NCI-H146 treated with DMSO at 0.1 percent for 48 hours (cell line): ENCODE measurements at regions not wholly inside any gene's neighbourhood (a gene's known extent, or its start where the extent isn't known, plus 50 kb on each side); places are given as distances from the start of the nearest gene placed in this dataset.
"Not testable (repeated sequence)": the region's sequence is repeated elsewhere in the genome, so short reads cannot be mapped to it uniquely, and the experiment has no call there.

Source experiments
- DNase-seq: peaks from one replicate; lab custom pipeline; 2025; ENCODE audit not compliant: unreplicated experiment; lab: John Stamatoyannopoulos, UW

DNA sequence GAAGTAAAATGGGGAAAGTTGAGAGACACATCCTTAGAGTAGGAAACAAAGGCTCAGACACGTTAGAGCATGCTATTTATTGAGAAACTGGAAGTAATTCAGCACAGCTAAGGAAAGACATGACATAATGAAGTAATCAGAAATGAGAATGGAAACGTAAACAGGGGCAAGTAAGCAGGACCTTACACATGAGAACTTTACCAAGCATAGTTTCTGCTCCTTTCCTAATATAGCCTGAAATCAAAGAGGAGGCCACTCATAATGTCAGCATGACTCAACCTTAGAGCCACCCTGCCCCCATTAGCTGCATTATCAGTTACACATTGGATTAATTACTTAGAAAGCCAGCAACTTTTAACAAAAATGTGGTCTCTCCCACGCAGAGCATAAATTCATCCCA, 558.3 kb upstream of the GRIA3 start:
- DNase-seq: no peak

DNA sequence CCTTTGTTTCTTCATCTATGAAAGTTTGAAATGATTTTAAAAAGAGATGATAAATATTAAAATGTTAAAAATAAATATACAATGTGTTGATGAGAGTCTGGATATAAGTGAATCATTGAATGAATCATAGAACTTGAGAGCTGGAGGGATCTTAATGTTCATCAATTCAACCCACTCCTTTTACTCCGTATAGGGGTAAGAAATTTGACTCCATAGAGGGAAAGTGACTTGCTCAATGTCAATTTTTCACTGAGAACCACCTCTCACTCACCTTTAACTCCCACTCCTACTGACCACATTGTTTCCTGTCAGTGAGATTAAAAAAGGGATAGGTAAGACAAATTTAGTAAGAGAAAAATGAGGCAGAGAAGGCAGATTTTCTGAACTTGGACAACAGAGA, 557.2 kb upstream of the GRIA3 start:
- DNase-seq: no peak

DNA sequence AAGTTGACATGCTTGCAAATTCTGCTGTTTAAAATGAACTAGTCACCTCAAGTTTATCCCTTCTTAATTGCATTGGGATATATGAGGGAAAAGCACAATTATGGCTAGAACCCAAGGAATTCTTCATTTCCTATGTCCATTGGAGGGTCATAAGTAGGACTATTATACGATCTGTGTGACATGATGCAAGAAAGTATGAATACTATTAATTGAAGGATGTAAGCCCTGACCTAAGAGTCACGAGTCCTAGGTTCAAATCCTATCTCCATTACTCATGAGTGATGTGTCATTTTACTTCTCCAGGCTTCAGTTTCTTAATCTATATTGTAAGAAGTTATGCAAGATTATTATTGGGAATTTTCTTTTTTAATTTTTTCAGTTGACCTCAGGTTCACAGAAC, 542.9 kb upstream of the GRIA3 start:
- DNase-seq: no peak

DNA sequence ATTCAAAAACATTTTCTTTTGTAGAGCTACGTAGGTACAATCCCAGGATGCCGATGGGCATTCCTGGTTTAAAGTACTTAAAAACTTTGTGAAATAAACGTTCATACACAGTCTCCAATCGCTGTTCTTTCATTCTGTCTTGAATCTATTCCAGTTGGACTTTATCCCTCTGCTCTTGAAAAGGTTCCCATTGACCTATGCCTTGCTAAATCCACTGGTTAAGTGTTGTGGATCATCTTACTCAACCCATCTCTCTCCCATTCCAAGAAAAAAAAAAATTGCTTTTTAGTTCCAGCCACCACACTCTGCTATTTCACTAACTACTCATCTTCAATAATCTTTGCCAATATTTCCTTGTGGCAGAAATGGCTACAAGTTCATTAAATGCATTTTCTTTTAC, 542.3 kb upstream of the GRIA3 start:
- DNase-seq: no peak

DNA sequence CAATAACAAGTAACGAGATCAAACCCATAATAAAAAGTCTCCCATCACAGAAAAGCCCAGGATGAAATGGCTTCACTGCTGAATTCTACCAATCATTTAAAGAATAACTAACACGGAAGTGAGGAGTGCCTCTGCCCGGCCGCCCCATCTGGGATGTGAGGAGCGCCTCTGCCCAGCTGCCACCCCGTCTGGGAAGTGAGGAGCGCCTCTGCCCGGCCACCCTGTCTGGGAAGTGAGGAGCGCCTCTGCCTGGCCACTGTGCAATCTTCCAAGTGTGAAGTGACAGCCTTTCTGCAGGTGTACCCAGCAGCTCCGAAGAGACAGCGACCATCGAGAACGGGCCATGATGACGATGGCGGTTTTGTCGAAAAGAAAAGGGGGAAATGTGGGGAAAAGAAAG, 528.8 kb upstream of the GRIA3 start:
- DNase-seq: not testable (repeated sequence)

DNA sequence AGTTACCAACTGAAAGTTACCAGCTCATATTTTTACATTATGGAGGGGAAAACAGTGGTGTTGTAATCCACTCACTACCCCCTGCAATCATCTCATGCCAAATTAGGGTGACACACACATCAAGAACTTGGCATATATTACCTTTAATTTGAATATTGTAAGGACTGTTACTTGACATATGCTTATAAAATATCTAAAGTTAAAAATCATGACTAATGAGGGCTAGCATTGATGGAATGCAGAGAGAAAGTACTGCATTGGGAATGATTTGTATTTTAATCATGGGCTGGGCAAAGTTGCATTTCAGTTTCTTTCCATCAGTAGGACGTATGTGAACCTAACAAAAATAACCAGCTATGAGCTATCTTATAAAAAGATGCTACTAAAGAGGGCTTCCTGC, 517.5 kb upstream of the GRIA3 start:
- DNase-seq: no peak

DNA sequence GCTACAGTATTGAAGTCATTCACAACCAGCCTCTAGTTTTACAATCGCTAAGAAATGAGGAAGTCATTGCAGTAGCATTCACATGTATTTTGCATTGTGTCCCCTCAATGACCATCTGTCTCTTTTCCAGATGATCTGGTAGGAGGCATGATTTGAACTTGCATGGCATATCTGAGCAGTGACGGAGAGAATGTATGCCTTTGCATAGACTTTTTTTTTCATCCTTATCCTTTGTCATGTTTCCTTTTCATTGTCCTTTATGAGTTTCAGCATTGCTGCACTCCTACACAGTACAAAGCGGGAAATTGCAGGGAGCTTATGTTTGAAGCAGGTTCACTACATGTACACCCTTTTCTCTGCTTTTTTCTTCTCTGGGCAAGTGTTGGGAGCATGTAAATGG, 516.4 kb upstream of the GRIA3 start:
- no peak for DNase-seq

DNA sequence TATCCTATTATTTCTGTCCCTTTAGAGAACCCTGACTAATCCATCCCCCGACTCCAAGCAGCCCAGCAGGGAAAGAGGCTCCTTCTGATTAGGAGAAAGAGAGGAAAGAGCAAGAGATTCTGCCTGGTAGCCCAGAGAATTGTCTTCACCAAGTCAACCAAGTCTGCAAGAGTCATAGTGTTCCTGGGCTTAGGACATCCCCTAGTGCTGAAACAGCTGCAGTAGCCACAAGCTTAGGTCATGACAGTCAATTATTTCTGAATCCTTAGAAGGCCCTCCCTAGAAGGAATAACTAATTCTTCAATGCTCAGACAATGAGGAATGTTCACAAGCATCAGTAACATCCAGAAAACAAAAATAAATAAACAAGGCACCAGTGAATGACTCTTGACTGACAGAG, 480.3 kb upstream of the GRIA3 start:
- DNase-seq: no peak

DNA sequence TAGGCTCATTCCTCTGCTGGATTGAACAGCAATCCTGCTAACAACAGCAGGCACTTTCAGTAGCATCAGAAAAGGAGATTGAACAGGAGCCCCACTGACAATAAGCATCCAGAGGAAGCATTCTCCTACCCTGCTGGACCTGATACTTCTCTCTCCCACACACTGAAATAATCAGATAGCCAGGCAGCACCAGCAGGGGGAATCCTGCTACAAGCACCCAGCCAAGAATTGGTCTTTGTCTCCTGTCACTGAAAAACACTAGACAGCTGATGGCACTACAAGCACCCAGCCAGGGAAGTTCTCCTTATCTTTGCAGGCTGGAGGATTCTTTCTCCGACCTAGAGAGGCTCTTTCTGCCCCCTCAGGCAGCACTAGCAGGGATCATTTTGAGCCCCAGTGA, 444.3 kb upstream of the GRIA3 start:
- no peak for DNase-seq

DNA sequence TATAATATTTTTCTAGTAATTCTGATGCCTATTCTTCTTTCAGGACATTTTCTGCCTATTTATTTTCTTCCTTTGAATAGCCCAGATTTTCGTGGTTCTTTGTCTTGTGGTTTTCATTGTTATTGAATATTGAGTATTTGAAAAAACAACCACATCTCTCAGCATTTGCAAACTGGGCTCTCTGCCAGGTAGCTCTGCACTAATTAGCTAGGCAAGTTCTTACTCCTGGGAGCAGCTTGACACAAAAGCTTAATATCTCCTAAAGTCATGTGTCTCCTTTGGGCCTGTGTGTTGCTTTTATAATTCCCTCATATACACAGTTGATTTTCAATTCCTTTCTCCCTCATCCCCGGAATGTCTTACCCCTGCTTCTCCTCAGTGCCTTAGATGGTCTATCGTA, 413.5 kb upstream of the GRIA3 start:
- no peak for DNase-seq

DNA sequence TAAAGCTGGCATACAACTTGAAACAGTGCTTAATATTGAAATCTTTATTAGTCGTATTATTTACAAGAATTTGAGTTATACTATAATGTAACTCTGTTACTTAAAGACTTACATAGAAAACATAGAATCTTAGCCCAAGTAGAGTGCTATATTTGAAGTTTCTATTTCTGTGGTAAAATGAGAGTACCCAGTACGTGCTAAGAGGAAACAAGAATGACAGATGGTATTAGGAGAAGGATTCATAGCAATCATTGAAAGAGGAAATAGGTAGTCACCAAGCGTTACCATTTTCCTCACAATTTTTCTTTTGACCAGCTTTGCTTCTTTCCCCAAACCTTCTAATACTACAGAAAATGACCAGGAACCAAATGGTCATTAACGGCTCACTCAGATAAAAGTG, 412.1 kb upstream of the GRIA3 start:
- no peak for DNase-seq

DNA sequence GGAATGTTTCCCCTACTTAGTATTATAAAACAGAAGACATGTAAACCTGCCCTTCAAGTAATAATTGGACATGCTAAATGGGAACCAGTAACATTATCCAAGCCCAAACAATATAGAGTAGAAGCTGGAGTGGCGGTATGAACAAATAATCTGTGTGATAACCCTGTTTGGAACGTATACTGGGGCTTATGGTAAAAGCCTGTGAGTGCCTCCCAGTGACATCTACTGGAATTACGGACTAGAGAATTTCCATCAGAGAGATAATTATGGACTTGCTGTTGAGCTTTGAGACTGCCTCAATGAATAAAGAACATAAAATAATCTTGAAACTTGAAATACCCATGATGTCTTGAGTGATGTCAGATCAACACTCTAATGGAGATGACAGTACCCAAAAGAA, 406.3 kb upstream of the GRIA3 start:
- no peak for DNase-seq

DNA sequence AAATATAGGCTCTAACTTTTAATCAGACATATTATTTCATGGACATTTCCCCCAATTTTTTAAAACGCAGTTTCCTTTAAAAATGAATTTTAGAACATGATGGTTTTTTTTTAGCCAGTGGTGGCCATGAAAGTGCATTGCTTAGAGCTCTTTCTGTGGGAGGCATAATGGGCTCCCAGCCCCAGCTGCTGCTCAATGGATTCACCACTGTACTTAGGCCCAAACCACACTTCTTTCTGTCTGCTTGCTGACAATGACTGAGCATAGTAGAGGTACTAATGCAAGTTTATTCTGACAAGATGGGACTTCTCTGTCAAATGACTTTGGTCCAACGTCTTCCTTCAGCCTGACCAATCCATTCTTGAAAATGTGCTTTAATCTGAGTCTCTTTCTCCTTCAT, 400.2 kb upstream of the GRIA3 start:
- DNase-seq: no peak

DNA sequence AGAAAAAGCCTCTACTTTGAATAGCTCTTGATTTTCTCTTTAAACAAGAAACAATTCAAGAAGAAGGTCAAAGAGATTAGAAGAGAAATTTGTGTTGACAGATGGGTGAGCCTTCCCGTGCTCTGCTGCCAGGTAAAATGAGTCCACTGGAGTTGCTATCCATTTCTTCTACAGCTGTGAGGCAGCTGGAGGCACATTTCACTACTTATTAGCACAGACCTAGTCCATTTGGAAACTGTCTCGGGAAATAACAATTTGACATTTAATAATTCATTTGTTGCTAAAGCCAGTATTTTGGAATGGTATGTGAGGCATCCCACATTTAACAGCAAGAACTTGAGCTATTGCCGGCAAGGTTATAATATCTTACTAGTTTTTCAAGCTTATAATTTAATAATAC, 396.8 kb upstream of the GRIA3 start:
- DNase-seq: no peak

DNA sequence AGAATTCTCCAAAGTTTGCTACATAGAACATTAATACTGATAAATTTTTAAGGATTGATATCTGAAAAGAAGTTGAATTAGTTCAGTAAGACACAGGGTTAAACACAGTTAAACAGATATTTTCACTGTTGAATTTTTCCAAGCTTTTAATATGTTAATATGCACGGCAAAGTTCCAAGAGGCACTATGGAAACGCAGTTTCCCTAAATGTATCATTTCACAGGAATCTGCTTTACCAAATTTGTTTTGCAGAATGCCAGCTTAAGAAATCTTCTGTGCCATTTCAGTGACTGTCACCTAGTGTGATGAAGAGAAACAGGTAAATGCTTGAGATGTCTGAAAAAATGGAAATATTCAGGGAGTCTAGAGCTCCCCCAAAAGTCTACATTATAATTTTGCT, 395.9 kb upstream of the GRIA3 start:
- no peak for DNase-seq

DNA sequence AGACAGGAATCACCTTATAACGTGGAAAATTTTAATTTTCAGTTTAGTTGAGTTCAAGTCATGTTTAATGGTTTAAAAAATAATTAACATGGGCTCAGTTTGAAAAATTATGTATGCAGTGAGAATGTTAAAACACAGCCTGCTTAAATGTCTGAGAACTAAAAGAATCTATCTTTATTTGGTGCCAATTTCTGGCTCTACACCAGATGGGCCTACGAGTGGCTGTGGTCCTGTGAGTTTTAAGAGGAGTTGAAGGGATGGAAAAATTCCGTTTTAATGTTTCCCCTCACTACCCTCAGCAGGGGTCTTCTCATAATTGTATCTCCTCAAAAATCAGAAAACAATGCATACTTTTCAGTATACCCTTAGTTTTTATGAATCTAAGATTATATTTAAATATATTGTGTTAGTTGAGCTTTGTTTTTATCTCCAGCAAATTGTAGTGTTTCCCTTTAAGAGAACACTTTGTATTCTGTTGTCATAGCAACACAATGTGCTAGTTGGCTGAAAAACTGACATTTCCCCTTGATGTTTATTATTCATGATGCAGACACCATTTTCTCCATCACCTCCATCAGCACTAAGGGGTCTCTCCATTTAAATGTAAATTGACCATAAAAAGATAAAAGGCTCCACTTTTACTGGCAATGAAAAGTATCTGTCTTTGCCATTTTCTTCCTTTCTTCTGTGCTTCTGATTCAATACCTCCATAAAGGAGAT, 393.5 kb upstream of the GRIA3 start:
- no peak for DNase-seq

DNA sequence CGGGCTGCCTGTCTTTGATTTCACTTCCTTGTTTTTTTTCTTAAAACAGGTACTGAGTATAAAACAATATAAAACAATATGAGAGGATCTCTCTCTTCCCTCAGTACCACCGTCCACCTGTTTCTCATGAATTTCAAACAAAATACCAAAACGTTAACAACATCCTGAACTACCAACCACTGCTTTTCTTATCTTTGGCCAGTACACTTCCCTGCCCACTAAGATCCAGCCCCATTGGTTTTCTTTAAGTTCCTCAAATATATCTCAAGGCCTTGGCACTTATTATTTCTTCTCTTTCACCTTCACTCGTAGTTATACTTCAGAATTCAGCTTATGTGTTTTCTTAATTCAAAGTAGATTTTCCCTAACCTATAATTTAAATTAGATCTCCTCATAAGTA, 370.2 kb upstream of the GRIA3 start:
- DNase-seq: no peak

DNA sequence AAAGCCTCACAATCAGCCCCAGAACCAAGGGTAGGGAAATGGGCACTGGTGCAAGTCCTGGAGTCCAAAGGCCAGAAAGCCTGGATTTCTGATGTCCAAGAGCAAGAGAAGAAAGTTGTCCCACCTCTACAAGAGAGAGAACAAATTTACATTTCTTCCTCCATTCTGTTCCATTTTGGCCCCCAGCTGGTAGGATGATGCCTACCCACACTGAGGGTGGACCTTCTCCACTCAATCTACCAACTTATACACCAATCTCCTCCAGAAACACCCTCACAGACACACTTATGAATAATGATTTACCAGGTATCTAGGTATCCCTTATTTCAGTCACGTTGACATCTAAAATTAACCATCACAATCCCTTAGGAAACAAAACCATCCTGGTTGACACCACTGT, 367.8 kb upstream of the GRIA3 start:
- no peak for DNase-seq

DNA sequence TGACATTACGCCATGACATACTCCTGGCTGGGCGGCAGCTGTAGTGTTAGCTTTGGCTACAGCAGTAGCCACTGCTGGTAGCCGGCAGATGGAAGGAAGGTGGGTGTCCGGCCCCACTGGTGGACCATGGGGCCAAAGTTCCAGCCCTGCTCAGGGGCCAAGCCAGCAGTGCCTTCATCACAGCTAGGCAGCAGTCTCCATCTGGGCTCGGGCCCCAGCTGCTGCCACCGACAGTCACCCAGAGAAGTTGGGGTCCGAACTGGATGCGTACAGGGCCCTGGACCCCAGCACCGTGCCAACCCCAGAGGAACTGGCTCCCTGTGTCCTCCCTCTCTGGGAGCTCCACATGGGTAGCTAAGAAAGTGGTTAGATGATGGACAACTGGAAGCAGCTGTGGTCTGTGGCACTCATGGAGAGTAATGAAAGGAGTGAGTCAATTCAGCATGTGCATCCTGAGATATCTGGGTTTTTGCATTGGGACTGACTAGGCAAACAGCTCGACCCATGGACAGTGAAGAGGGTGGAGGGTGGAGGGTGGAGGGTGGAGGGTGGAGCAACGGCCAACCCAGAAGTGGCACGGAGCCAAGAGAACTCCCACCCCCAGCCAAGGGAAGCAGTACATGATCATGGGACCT, 366.6 kb upstream of the GRIA3 start:
- DNase-seq: no peak

DNA sequence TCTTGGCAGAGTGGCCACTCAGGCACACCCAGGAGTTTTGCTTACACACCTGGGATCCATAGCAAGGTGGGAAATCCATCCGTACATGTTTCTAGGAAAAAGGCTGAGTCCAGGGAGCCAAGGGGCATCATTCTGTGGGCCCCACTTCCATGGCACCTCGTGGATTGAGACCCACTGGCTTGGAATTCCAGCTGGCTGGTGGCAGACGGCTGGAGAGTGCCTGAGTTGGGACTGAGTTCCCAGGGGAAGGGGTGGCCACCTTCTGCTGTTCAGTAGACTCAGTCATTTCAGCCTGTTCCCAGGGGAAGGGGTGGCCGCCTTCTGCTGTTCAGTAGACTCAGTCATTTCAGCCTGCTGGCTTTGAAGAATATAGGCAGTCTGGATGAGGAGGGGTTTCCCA, 366.0 kb upstream of the GRIA3 start:
- DNase-seq: no peak

DNA sequence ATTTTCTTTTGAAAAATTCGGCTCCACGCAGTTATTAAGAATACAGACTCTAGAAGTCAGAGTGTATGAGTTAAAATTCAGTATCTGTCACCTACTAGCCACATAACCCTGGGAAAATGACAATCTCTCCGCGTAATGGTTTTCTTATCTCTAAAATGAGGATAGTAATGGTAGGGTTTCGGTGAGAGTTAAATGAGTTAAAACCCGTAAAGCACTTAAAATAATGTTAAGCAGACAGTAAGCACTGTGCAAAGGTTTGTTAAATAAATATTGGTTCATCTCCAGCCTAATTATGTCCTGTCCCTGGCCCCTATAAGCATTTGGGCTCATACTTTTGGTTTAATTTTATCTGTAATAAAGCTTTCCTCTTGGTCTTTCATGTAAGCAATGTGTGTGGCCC, 350.8 kb upstream of the GRIA3 start:
- no peak for DNase-seq

DNA sequence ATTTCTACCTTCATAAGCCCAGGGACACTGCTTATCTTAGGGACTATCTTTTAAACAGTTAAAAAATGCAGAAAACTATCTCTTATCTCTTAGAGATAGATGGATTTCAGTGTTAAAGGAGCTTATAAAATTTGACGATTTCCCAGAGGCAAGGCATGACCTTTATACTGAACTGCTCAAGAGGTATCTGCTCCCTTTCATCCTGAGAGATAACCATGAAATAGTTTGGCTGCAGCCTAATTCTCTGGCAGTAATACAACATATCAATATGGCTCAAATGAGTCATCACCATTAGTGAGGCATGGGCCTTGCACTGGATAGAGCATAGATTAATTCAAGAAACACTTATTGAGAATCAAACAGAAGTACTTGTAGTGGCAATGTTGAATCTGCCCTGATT, 348.2 kb upstream of the GRIA3 start:
- no peak for DNase-seq

DNA sequence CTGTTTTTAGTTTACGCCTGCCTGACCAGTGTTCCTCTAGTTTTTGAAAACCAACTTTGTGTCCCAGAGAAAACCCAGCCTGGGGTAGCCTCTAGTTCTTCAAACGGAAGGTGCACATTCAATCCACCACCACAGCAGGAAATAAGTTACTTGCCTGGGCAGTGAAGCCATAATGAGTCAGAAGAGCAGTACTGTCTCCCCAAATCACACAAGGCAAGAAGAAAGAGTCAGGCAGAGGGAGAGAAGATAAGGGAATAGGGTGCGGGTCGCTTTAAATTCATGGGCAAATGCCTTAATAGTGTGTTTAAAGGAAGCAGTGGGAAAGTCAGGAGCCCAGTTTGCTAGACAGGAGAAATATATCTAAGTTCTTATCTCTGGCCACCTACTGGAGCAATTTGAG, 333.8 kb upstream of the GRIA3 start:
- no peak for DNase-seq
